ENCODE measurements at regions not wholly inside any gene's neighbourhood (a gene's known extent, or its start where the extent isn't known, plus 50 kb on each side); places are given as distances from the start of the nearest gene placed in this dataset.

DNA sequence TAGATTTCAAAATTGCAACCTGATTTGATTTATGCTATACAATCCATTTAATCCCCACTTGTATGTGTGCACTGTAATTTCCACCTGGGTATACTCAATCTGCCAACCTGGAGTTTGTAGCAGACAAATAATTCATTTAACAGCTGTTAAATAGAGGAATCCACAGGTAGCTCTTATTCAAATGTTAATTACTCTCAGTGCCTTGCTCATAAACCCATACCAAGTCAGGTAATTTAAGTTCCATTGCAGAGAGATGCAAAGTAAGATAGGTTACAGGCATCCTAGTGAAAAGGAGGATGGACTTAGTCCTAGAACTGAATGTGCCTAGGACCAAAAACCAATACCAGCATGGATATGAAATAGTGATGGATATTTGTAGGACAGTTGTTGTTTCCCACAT lies 674.2 kb downstream of the TBL1XR1 start:
- no peak for DNase-seq

- no peak for DNase-seq
These were observed 674.8 kb downstream of the TBL1XR1 start for GRCh38 chr3:176522436-176522835.

GRCh38 chr3:176521531-176522175 lies 675.6 kb downstream of the TBL1XR1 start:
- DNase-seq: no peak

DNA sequence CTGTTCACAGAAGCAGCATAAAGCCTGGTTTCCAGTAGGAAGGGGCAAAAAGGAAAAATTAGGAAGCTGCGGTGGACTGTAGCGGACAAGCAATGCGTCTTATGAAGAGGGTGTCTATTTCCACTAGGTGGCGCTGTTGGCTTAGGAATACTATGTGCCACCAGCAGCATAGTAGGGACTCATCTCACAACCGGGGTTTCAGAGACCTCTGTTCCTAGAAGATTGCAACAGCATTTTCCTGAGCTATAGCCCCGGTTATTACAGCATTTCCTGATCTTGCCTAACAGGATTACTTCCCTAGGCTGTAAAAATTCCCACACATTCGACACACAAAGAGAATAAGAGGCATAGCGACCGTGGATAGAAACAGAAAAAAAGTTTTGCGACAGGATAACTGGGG lies 683.0 kb downstream of the TBL1XR1 start:
- DNase-seq: no peak

DNA sequence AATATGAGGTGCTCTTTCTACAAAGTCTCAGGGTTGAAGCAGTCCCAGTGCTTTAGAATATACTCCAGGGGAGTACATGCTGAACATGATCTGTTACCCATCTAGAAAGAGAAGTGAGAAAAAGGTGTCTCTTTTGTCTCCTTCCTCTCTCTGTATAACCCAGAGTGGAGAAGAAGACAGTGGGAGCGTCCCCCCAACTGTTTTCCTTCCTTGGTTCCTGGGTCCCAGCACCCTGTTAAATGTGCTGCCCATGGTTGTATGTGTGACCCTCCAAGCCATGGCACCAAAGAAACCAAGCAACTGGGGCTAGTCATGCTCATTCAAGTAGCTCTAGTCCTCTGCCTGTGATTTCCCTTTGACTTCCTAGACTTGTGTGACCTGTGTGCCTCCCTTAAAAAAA lies 683.7 kb downstream of the TBL1XR1 start:
- no peak for DNase-seq

GRCh38 chr3:176512037-176512436 lies 685.2 kb downstream of the TBL1XR1 start:
- DNase-seq: no peak

- DNase-seq: no peak
These were observed 687.2 kb downstream of the TBL1XR1 start for GRCh38 chr3:176510097-176510496.

DNA sequence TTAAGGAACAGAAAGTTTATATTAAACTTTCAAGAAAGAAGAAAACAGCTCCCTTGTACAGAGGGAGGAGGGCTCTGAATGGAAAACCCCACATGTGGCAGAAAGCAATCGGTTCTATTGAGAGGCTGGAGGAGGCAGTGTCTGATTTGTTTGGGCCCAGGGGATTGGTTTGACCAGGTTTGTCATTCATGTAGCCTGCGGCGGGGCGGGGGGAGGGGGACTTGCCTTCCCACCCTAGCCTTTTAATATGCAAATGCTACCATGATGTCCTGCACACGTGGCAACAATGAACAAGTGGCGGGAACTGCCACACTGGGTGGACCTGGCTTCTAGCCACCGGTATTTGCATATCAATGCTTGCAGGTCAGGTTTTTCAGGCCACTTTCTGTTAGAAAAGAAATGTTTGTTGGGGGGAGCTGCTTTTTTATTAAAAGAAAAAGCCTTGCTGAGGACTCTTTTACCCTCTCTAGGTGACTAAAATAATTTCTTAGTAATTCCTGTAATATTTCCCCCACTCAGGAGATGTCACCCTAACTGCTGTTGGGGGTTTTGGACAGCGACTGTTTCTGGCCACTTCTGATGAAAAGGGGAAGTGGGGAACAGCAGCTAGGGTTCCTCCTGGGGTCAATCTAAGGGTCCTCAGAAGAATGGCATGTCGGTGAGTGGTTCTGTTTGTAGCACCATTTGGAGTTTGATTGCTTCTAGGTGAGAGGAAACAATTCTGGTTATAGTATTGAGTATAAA lies 691.2 kb downstream of the TBL1XR1 start:
- DNase-seq: no peak

DNA sequence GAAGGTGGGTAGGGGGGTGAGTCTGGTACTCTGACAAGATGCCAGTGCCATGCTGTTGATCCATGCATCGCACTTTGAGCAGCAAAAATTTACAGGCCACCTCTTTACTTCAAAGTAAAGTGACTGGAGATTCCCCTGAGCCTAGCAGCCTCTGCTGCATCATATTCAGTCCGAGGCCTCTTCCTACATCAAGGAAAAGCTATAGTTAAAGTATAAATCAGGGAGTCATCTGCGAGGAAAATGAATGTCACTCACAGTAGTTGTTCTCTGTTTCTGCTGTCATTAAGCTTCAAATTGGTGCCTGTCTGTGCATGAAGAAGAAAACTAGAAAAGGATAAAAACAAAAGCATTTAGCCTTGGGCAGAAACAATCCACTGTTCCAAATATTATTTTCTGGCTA lies 706.2 kb downstream of the TBL1XR1 start:
- DNase-seq: no peak

DNA sequence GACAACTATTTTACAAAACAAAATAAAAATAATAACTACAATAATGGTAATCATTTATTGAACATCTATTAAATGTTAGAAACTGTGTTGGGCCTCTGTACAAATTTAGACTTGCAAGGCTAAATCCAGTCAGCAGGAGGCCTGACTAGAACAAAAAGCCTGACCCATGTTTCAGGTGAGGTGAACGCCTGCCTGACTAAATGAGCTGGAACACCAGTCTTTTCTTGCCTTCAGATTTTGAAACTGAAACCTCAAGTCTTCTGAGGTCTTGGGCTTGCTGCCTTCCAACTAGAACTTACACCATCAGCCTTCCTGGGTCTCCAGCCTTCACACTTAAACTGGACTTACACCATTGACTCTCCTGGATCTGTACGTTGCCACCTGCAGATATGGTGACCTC lies 706.9 kb downstream of the TBL1XR1 start:
- no peak for DNase-seq

GRCh38 chr3:176479248-176479647 lies 718.0 kb downstream of the TBL1XR1 start:
- no peak for DNase-seq

- DNase-seq: no peak
These were observed 727.5 kb downstream of the TBL1XR1 start for GRCh38 chr3:176469694-176470205.

GRCh38 chr3:176463610-176464009 lies 733.7 kb downstream of the TBL1XR1 start:
- DNase-seq: no peak

DNA sequence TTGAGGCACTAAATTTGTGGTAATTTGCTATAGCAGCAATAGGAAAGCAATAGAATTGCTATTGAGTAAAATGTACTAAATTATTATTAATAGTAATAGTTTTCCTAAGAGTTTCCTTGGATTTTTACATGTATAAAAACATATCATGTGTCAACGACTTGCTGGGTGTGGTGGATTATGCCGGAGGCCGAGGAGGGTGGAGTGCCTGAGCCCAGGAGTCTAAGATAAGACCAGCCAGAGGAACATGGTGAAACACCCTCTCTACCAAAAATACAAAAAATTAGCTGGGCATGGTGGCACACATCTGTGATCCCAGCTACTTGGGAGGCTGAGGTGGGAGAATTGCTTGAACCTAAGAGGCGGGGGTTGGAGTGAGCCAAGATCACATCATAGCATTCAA lies 749.9 kb downstream of the TBL1XR1 start:
- DNase-seq: no peak

GRCh38 chr3:176442326-176442725 lies 755.0 kb downstream of the TBL1XR1 start:
- no peak for DNase-seq

DNA sequence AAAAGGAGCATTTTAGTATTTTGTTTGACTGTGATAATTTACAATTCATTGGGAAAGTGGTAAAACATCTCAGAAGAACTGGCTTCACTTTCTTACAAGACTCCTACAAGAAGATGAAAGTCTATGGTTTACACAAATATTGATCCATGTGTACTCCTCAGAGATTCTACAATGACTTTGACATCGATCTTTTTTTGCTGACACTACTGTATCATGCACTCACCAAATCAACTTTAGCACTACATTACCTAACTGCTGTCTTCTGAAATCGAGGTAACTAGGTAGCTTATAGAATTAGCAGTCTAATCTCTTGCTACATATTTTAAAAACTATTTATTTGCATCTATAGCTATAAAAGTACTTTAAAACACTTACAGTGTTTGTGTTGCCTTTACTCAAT lies 757.6 kb downstream of the TBL1XR1 start:
- no peak for DNase-seq

GRCh38 chr3:176431991-176432390 lies 765.3 kb downstream of the TBL1XR1 start:
- no peak for DNase-seq

DNA sequence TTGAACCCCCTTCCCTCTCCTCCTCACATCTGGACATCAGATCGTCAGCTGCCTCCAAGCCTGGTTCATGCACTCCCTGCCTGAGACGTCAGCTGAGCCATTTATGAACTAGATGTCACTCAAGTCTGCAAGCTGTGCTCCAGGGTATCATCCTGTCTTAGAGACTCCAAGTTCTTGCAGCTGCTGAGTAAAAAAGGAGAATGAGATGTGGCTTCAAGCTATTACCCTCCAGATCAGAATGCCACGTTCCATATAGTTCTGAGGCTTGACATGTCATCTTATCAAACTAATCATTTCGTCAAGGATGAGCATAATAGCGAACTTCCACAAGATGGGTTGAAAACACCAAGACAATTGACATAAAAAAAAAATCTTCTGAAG lies 766.3 kb downstream of the TBL1XR1 start:
- no peak for DNase-seq

- no peak for DNase-seq
These were observed 766.8 kb downstream of the TBL1XR1 start for GRCh38 chr3:176430244-176431037.

DNA sequence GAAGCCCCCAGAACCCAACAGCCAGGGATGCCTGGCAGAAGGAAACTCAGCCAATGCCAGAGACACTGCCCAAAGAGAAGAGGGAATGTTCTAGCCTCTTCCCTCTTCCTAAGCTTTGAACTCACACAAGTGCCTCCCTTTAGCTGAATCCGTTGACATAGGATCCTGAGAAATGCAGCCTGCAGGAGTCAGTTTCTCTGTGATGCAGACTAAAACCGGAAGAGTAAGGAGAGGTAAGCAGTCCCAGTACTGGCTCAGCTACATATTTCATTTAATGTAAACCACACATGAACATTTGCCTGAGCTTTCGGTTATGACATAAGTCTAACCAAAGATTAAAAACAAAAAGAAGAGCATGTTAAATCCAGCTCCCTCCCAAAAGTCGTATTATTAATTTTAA lies 768.7 kb downstream of the TBL1XR1 start:
- no peak for DNase-seq

- DNase-seq: no peak
These were observed 770.9 kb downstream of the TBL1XR1 start for GRCh38 chr3:176426371-176426770.

DNA sequence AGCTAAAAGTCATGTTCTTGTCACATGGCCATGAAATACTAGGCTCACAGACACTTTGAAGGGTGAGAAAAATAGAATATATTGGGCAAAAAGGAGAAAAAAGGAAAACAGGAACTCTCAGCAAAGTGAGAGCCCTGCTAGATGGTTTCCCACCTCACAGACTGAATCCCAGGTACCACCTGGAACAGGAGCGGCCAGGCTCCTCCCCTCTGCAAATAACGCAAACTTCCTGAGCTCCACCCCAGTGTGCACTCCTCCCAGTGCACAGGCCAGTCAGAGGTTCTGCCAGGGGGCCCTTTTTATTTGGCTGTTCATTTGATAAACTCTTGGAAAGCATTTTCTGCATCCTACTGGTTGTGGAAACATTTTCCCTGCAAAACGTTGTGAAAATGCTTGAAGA lies 780.4 kb downstream of the TBL1XR1 start:
- DNase-seq: no peak

- DNase-seq: no peak
These were observed 781.5 kb downstream of the TBL1XR1 start for GRCh38 chr3:176415661-176416295.

Data from activated T-cell treated with anti-CD3 and anti-CD28 coated beads for 4 hours (primary cell).